Glutamatergic neuron (in vitro differentiated cells): ENCODE measurements at regions not wholly inside any gene's neighbourhood (a gene's known extent, or its start where the extent isn't known, plus 50 kb on each side); places are given as distances from the start of the nearest gene placed in this dataset.

Experiments
- DNase-seq: peaks from one replicate; pipeline ENCODE4 v3.0.0; 2022
- H3K27ac Mint-ChIP-seq: one replicate; pipeline ENCODE4 v1.8.0; 2020; ENCODE audit warnings: mild to moderate bottlenecking, mixed read lengths, inconsistent platforms; ENCODE audit not compliant: unreplicated experiment
- H3K27me3 Mint-ChIP-seq: one replicate; pipeline ENCODE4 v1.8.0; 2020; ENCODE audit warnings: mild to moderate bottlenecking, moderate library complexity, mixed read lengths, inconsistent platforms; ENCODE audit not compliant: unreplicated experiment
- H3K36me3 Mint-ChIP-seq: one replicate; pipeline ENCODE4 v1.8.0; 2020; ENCODE audit warnings: mild to moderate bottlenecking, mixed read lengths, inconsistent platforms; ENCODE audit not compliant: unreplicated experiment
- H3K4me1 Mint-ChIP-seq: one replicate; pipeline ENCODE4 v1.8.0; 2020; ENCODE audit warnings: mild to moderate bottlenecking, low read depth, mixed read lengths, inconsistent platforms; ENCODE audit not compliant: unreplicated experiment
- H3K4me3 Mint-ChIP-seq: one replicate; pipeline ENCODE4 v1.8.0; 2020; ENCODE audit warnings: mild to moderate bottlenecking, mixed read lengths, inconsistent platforms; ENCODE audit not compliant: unreplicated experiment
- H3K9me3 Mint-ChIP-seq: one replicate; pipeline ENCODE4 v1.8.0; 2020; ENCODE audit warnings: mild to moderate bottlenecking, moderate library complexity, mixed read lengths, inconsistent platforms; ENCODE audit not compliant: unreplicated experiment
- TF ChIP-seq, protein P1 (sequence below): fragments of 200-600 bp; sonication (generic); IDR thresholded peaks from one replicate; pipeline ENCODE4 v1.5.0; 2021; ENCODE audit not compliant: partially characterized antibody, unreplicated experiment

DNA sequence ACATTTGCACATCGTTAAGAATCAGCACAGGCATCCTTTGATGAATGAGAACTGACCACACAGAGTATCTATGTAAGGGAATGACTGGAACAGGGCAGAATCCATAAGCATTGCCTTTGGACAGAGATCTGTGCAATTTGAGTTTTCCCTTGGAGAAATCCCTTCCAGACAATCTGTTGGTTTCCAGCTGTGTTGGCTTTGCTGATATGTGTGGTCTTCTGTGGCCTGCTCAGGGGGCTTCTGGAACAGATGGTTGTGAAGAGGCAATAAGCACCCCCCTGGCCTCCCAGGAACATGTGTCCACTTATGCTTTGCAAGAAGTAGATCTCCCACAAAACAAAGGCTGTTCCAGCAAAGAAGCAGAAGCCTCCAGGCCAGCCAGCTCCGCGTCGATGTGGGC lies 111.4 kb upstream of the TMEM132C start:
- Mint-ChIP-seq H3K36me3 (peaks cover 3% of the 10 kb centered on the region), H3K27ac (no peak overlapping the region), H3K9me3 (peaks cover 5% of the 10 kb centered on the region), H3K4me1 (no peaks in the 10 kb centered on the region), H3K27me3 (no peaks in the 10 kb centered on the region), H3K4me3 (no peak overlapping the region)
- TF ChIP-seq, protein P1, sequence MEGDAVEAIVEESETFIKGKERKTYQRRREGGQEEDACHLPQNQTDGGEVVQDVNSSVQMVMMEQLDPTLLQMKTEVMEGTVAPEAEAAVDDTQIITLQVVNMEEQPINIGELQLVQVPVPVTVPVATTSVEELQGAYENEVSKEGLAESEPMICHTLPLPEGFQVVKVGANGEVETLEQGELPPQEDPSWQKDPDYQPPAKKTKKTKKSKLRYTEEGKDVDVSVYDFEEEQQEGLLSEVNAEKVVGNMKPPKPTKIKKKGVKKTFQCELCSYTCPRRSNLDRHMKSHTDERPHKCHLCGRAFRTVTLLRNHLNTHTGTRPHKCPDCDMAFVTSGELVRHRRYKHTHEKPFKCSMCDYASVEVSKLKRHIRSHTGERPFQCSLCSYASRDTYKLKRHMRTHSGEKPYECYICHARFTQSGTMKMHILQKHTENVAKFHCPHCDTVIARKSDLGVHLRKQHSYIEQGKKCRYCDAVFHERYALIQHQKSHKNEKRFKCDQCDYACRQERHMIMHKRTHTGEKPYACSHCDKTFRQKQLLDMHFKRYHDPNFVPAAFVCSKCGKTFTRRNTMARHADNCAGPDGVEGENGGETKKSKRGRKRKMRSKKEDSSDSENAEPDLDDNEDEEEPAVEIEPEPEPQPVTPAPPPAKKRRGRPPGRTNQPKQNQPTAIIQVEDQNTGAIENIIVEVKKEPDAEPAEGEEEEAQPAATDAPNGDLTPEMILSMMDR: no peak
- DNase-seq: no peak

DNA sequence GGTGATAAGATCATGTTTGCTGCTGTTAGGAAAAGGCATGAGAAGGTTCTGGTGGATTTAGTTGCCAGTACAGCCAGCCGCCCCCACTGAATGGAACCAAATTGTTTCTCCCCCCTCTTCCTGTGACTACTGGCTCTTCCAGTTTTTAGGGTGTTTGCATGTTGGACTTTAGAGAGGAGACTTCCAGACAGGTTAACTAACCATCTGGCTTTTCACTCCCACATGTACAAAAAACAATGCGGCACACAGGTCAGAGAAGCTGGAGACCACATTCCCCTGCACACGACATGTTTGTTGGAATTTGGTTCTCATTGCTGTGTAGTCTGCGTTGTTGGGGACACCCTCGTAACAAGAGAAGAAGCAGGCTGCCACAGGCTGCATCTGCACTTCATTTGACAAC lies 103.9 kb upstream of the TMEM132C start:
- Mint-ChIP-seq H3K36me3 (peaks cover 2% of the 10 kb centered on the region), H3K9me3 (peaks cover 2% of the 10 kb centered on the region), H3K4me1 (no peaks in the 10 kb centered on the region), H3K27me3 (no peaks in the 10 kb centered on the region), H3K27ac (no peak overlapping the region), H3K4me3 (no peak overlapping the region)
- TF ChIP-seq, protein P1: no peak
- no peak for DNase-seq

DNA sequence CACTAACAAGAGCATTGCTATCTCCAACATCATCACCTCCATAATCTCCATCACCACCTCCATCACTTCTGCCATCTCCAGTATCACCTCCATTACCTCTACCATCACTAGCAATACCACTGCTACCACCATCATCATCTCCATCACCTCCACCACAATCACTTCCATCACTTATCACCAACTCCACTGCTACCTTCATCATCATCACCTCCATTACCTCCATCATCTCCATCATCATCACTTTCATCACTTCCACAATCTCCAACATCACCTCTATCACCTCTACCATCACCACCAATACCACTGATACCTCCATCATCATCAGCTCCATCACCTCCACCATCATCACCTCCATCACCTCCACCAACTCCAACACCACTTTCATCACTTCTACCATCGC lies 102.4 kb upstream of the TMEM132C start:
- no peak overlapping the region for H3K4me3 Mint-ChIP-seq
- TF ChIP-seq, protein P1: no peak
- peaks cover 9% of the 10 kb centered on the region for H3K36me3 Mint-ChIP-seq
- no peaks in the 10 kb centered on the region for H3K4me1 Mint-ChIP-seq
- DNase-seq: no peak
- no peak overlapping the region for H3K27ac Mint-ChIP-seq
- peaks cover 3% of the 10 kb centered on the region for H3K9me3 Mint-ChIP-seq
- peaks cover 2% of the 10 kb centered on the region for H3K27me3 Mint-ChIP-seq

DNA sequence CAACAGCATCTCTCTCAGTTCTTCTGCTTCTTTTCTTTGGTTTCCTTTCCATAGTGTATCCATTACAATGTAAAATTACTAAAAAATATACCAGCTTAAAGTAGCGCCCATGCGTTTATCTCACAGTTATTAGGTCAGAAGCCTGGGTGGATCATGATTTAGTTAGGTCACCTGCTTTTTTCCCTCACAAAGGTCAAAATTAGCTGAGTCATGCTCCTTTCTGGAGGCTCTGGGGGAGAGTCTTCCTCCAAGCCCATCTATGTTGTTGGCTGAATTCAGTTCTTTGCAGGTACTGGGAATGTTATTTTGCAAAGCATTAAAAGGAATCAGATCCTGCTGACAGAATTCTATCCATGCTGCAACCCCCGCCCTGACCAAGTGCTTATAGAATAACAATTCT lies 101.6 kb upstream of the TMEM132C start:
- no peak for DNase-seq
- Mint-ChIP-seq H3K27ac (no peak overlapping the region), H3K4me3 (no peak overlapping the region), H3K27me3 (peaks cover 2% of the 10 kb centered on the region), H3K9me3 (peaks cover 3% of the 10 kb centered on the region), H3K4me1 (no peaks in the 10 kb centered on the region), H3K36me3 (peaks cover 9% of the 10 kb centered on the region)
- TF ChIP-seq, protein P1: no peak

DNA sequence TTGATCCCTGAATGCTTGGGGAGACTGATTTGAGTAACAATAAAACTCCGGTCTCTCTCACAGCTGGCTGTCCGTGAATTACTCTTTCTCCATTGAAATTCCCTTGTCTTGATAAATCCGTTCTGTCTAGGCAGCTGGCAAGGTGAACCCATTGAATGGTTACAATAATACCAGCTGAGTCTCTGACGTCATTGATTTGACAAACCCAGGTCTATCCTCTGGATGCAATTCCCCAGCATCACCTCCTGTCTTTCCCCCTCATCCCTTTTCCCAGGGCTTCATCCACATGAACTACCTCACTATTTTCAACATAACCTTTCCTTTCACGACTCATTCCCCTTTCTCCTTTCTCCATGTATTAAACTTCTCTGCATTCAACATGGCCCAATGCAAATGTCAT lies 98.7 kb upstream of the TMEM132C start:
- no peak overlapping the region for H3K27ac Mint-ChIP-seq
- H3K4me1 Mint-ChIP-seq: no peaks in the 10 kb centered on the region
- H3K36me3 Mint-ChIP-seq: peaks cover 9% of the 10 kb centered on the region
- no peak for DNase-seq
- peaks cover 2% of the 10 kb centered on the region for H3K27me3 Mint-ChIP-seq
- H3K9me3 Mint-ChIP-seq: peaks cover 4% of the 10 kb centered on the region
- TF ChIP-seq, protein P1: no peak
- H3K4me3 Mint-ChIP-seq: no peak overlapping the region
